H1 (cell line): ENCODE measurements at regions not wholly inside any gene's neighbourhood (a gene's known extent, or its start where the extent isn't known, plus 50 kb on each side); places are given as distances from the start of the nearest gene placed in this dataset.

Experiments used
- CTCF ChIA-PET: fragments of 300-600 bp; sonication (Branson Sonifier 250); formaldehyde crosslinking; loops from one replicate; lab custom pipeline; 2021; ENCODE audit not compliant: partially characterized antibody; lab: Charles Lee
- POLR2A ChIA-PET: fragments of 300-600 bp; sonication (Branson Sonifier 250); formaldehyde crosslinking; loops from one replicate; lab custom pipeline; 2021; ENCODE audit warnings: inconsistent platforms; ENCODE audit not compliant: partially characterized antibody; lab: Charles Lee
- DNase-seq, 2 experiments: peaks; one replicate each; pipeline versions ENCODE4 v3.0.0 to v3.0.0-alpha.2; 2010 to 2022; ENCODE audit warnings: low spot score in 2 of 2, low read depth in 1 of 2, mixed read lengths in 1 of 2
- FAIRE-seq: peaks from 2 replicates; lab custom pipeline; 2011; peaks lifted over from hg19 to GRCh38; lab: Jason Lieb, UNC
- H2AFZ ChIP-seq: 2 replicates; pipeline ENCODE4 v1.8.1; 2012; ENCODE audit warnings: low read length, inconsistent platforms
- H2AK5ac ChIP-seq: 2 replicates; pipeline ENCODE4 v1.6.1; 2013; ENCODE audit warnings: low read depth, low read length
- H2BK120ac ChIP-seq: replicated peaks from 2 replicates; pipeline ENCODE3; 2013; ENCODE audit warnings: low read depth, low read length, inconsistent platforms
- H2BK12ac ChIP-seq: 2 replicates; pipeline ENCODE4 v1.6.1; 2013; ENCODE audit warnings: low read depth, low read length
- H2BK15ac ChIP-seq: 2 replicates; pipeline ENCODE4 v1.6.1; 2013; ENCODE audit warnings: low read length
- H2BK20ac ChIP-seq: 2 replicates; pipeline ENCODE4 v1.6.1; 2013; ENCODE audit warnings: low read length
- H2BK5ac ChIP-seq: 2 replicates; pipeline ENCODE4 v1.6.1; 2013; ENCODE audit warnings: low read depth, low read length
- H3K14ac ChIP-seq: 2 replicates; pipeline ENCODE4 v1.6.1; 2013; ENCODE audit warnings: inconsistent platforms; ENCODE audit not compliant: insufficient read length
- H3K18ac ChIP-seq: 2 replicates; pipeline ENCODE4 v1.6.1; 2013; ENCODE audit warnings: low read length; ENCODE audit errors: extremely low read depth
- H3K23ac ChIP-seq: 2 replicates; pipeline ENCODE4 v1.6.1; 2013; ENCODE audit warnings: inconsistent platforms; ENCODE audit not compliant: insufficient read length
- H3K23me2 ChIP-seq: 2 replicates; pipeline ENCODE4 v1.6.1; 2013; ENCODE audit warnings: low read depth, low read length
- H3K27ac ChIP-seq: 2 replicates; pipeline ENCODE4 v1.6.1; 2011; ENCODE audit warnings: low read depth, low read length, inconsistent platforms
- H3K27me3 ChIP-seq, 4 experiments: replicated peaks in 1 of 4; 1 replicate in 1 of 4; 2 replicates in 3 of 4; pipeline versions ENCODE4 v1.6.1 to v1.8.1; 2011 to 2013; ENCODE audit warnings: low read length in 3 of 4, mild to moderate bottlenecking in 3 of 4, inconsistent platforms in 2 of 4, mixed read lengths in 2 of 4, moderate library complexity in 1 of 4; ENCODE audit not compliant: control insufficient read depth in 3 of 4, insufficient read depth in 3 of 4; ENCODE audit errors: extremely low read depth in 1 of 4
- H3K36me3 ChIP-seq, 4 experiments: 2 replicates each; pipeline versions ENCODE4 v1.6.1 to v1.8.1; 2011 to 2013; ENCODE audit warnings: mild to moderate bottlenecking in 4 of 4, low read length in 3 of 4, moderate library complexity in 2 of 4, control low read depth in 1 of 4, inconsistent platforms in 1 of 4; ENCODE audit not compliant: insufficient read depth in 4 of 4, control insufficient read depth in 2 of 4
- H3K4ac ChIP-seq: replicated peaks from 2 replicates; pipeline ENCODE3; 2013; ENCODE audit warnings: low read length, low read depth, mixed read lengths, inconsistent platforms; ENCODE audit not compliant: insufficient read length
- H3K4me1 ChIP-seq, 4 experiments: replicated peaks in 1 of 4; 1 replicate in 1 of 4; 2 replicates in 3 of 4; pipeline versions ENCODE4 v1.6.1 to v1.8.1; 2011 to 2013; ENCODE audit warnings: low read length in 3 of 4, inconsistent platforms in 2 of 4, mixed read lengths in 1 of 4; ENCODE audit not compliant: insufficient read depth in 4 of 4, control insufficient read depth in 3 of 4
- H3K4me2 ChIP-seq, 2 experiments: 2 replicates each; pipeline versions ENCODE4 v1.6.1 to v1.8.1; 2011 to 2013; ENCODE audit warnings: low read depth in 2 of 2, low read length in 2 of 2, control low read depth in 1 of 2, inconsistent platforms in 1 of 2, mild to moderate bottlenecking in 1 of 2; ENCODE audit not compliant: insufficient read depth in 1 of 2
- H3K4me3 ChIP-seq, 4 experiments: fragments of 200-600, 300-600 bp in 1 of 4; sonication (generic), shearing (Covaris generic), sonication (Bioruptor Twin) in 1 of 4; 2 replicates each; pipeline versions ENCODE4 v1.5.1 to v1.8.1; 2011 to 2016; ENCODE audit warnings: low read length in 4 of 4, low read depth in 3 of 4, control low read depth in 2 of 4, inconsistent platforms in 2 of 4, mild to moderate bottlenecking in 2 of 4, mixed read lengths in 1 of 4, moderate library complexity in 1 of 4; ENCODE audit not compliant: insufficient read depth in 2 of 4; ENCODE audit errors: extremely low read depth in 1 of 4
- H3K56ac ChIP-seq: replicated peaks from 2 replicates; pipeline ENCODE3; 2013; ENCODE audit warnings: low read depth, mild to moderate bottlenecking, mixed read lengths, low read length, inconsistent platforms; ENCODE audit not compliant: insufficient read length
- H3K79me1 ChIP-seq: 2 replicates; pipeline ENCODE4 v1.6.1; 2013; ENCODE audit warnings: low read depth, low read length, control low read depth
- H3K79me2 ChIP-seq, 2 experiments: 2 replicates each; pipeline versions ENCODE4 v1.6.1 to v1.8.1; 2012 to 2013; ENCODE audit warnings: low read length in 2 of 2, mild to moderate bottlenecking in 2 of 2, inconsistent platforms in 1 of 2; ENCODE audit not compliant: insufficient read depth in 2 of 2, control insufficient read depth in 1 of 2
- H3K9ac ChIP-seq, 4 experiments: replicated peaks in 1 of 4; 1 replicate in 1 of 4; 2 replicates in 3 of 4; pipeline versions ENCODE4 v1.6.1 to v1.8.1; 2011 to 2013; ENCODE audit warnings: low read depth in 3 of 4, low read length in 3 of 4, control low read depth in 2 of 4, mild to moderate bottlenecking in 2 of 4, moderate library complexity in 2 of 4, inconsistent platforms in 1 of 4; ENCODE audit errors: extremely low read depth in 1 of 4
- H3K9me3 ChIP-seq, 2 experiments: 2 replicates each; pipeline versions ENCODE4 v1.6.1 to v1.8.1; 2012 to 2013; ENCODE audit warnings: mild to moderate bottlenecking in 2 of 2, moderate library complexity in 2 of 2, control low read depth in 1 of 2, inconsistent platforms in 1 of 2, low read depth in 1 of 2, low read length in 1 of 2, mixed read lengths in 1 of 2; ENCODE audit not compliant: insufficient read depth in 2 of 2
- H4K20me1 ChIP-seq, 2 experiments: replicated peaks in 1 of 2; 2 replicates each; pipeline versions ENCODE3 to v1.8.1; 2011 to 2013; ENCODE audit warnings: inconsistent platforms in 2 of 2, low read length in 2 of 2, mild to moderate bottlenecking in 1 of 2; ENCODE audit not compliant: insufficient read depth in 2 of 2, control insufficient read depth in 1 of 2
- H4K5ac ChIP-seq: 2 replicates; pipeline ENCODE4 v1.6.1; 2013; ENCODE audit warnings: low read length, low read depth, mixed read lengths, inconsistent platforms; ENCODE audit not compliant: insufficient read length
- H4K8ac ChIP-seq: 2 replicates; pipeline ENCODE4 v1.8.0; 2013; ENCODE audit warnings: mild to moderate bottlenecking, moderate library complexity, low read length, inconsistent platforms; ENCODE audit not compliant: insufficient read depth; ENCODE audit errors: extremely low read depth
- H4K91ac ChIP-seq: replicated peaks from 2 replicates; pipeline ENCODE3; 2013; ENCODE audit warnings: low read length, mixed read lengths, inconsistent platforms; ENCODE audit not compliant: insufficient read length
- BRCA1 ChIP-seq: IDR thresholded peaks from 2 replicates; pipeline ENCODE4 v1.6.1; 2012; ENCODE audit warnings: low read depth, low read length, improper control_type of control experiment
- CBX5 ChIP-seq: fragments of 300-800, 300-1000 bp; sonication (generic); IDR thresholded peaks from 2 replicates; pipeline ENCODE4 v1.7.1; 2016; ENCODE audit warnings: antibody characterized with exemption, low read length, low read depth
- CBX8 ChIP-seq: fragments of 300-800, 300-1000 bp; sonication (generic); IDR thresholded peaks from 2 replicates; pipeline ENCODE4 v1.7.1; 2016; ENCODE audit warnings: low read depth, low read length, borderline replicate concordance
- CTBP2 ChIP-seq: IDR thresholded peaks from 2 replicates; pipeline ENCODE4 v1.7.0; 2011; ENCODE audit warnings: borderline replicate concordance, mild to moderate bottlenecking, moderate library complexity, mixed read lengths, low read length; ENCODE audit not compliant: insufficient read depth, insufficient read length
- FOSL1 ChIP-seq: IDR thresholded peaks from 2 replicates; pipeline ENCODE4 v1.6.1; 2011; ENCODE audit warnings: mild to moderate bottlenecking, low read depth, low read length, moderate library complexity; ENCODE audit not compliant: insufficient read depth
- JUND ChIP-seq: IDR thresholded peaks from 2 replicates; pipeline ENCODE4 v1.6.1; 2011; ENCODE audit warnings: mild to moderate bottlenecking, improper control_type of control experiment, low read length
- KDM4A ChIP-seq: IDR thresholded peaks from one replicate; pipeline ENCODE4 v1.7.1; 2012; ENCODE audit warnings: low read depth, mild to moderate bottlenecking, moderate library complexity, low read length, inconsistent platforms; ENCODE audit not compliant: severe bottlenecking
- KDM5A ChIP-seq: fragments of 200-600 bp; IDR thresholded peaks from 2 replicates; pipeline ENCODE4 v1.7.1; 2012; ENCODE audit warnings: mild to moderate bottlenecking, low read length, inconsistent platforms, mixed read lengths
- POLR2A ChIP-seq, 2 experiments: IDR thresholded peaks; 1 replicate in 1 of 2; 2 replicates in 1 of 2; pipeline ENCODE4 v1.6.1; 2011; ENCODE audit warnings: low read depth in 2 of 2, low read length in 2 of 2, mild to moderate bottlenecking in 2 of 2; ENCODE audit errors: control extremely low read depth in 1 of 2
- RAD21 ChIP-seq, 2 experiments: IDR thresholded peaks in 1 of 2; conservative IDR thresholded peaks in 1 of 2; 2 replicates each; pipeline ENCODE4 v1.6.1; 2011; ENCODE audit warnings: low read depth in 2 of 2, low read length in 2 of 2, improper control_type of control experiment in 1 of 2, inconsistent platforms in 1 of 2, mild to moderate bottlenecking in 1 of 2, moderate library complexity in 1 of 2
- RBBP5 ChIP-seq: IDR thresholded peaks from 2 replicates; pipeline ENCODE4 v1.7.1; 2012; ENCODE audit warnings: low read depth, mild to moderate bottlenecking, inconsistent platforms, low read length, moderate library complexity, borderline replicate concordance
- SRF ChIP-seq: IDR thresholded peaks from 2 replicates; pipeline ENCODE4 v1.6.1; 2011; ENCODE audit warnings: mild to moderate bottlenecking, low read depth, low read length, moderate library complexity
- ZNF274 ChIP-seq: IDR thresholded peaks from 2 replicates; pipeline ENCODE4 v1.7.0; 2012; ENCODE audit warnings: low read length, borderline replicate concordance; ENCODE audit errors: extremely low read depth
- WGBS, 2 experiments: shearing (Covaris generic) in 1 of 2; methylation state at CpG; one replicate each; pipeline versions ENCODE4 v1.1.6 to v1.1.7; 2013 to 2015; ENCODE audit warnings: low lambda C conversion rate in 2 of 2, mixed read lengths in 2 of 2, inconsistent platforms in 1 of 2, low coverage in 1 of 2, missing lambda C conversion rate in 1 of 2; ENCODE audit not compliant: insufficient replicate concordance in 2 of 2, insufficient coverage in 1 of 2, insufficient read length in 1 of 2; ENCODE audit errors: extremely low coverage in 1 of 2, missing lambda C conversion rate in 1 of 2; 5-methylcytosine and 5-hydroxymethylcytosine counted together
- TF ChIP-seq, protein P1 (sequence below): IDR thresholded peaks from 2 replicates; pipeline ENCODE4 v1.6.1; 2012; ENCODE audit warnings: low read length, inconsistent platforms

DNA sequence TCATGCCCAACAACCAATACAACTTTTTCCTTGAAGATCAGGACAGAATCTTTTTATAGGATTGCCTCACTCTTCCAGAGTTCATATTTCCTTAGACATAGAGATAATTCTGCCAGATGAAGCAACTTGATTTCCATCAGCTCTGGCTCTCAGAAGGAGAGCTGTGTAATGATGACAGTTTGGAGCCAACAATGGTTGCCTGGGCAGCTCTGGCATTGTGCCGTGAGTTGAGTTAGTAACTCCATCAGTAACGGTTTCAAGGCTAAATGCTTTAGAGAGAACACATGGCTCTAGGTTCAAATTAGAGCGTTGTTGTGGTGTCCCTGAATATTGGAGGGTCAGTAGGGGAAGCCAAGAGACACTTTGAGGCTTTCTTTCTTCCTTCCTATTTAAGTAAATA lies 501.7 kb upstream of the SEL1L start:
- no peaks in the 10 kb centered on the region for H3K4me1 ChIP-seq
- H3K4me3 ChIP-seq: no peak overlapping the region
- H2BK20ac ChIP-seq: no peak overlapping the region
- no peaks in the 10 kb centered on the region for H3K9me3 ChIP-seq
- H3K9ac ChIP-seq: no peak overlapping the region
- H2BK15ac ChIP-seq: no peak overlapping the region
- no peak for DNase-seq
- no peak overlapping the region for H3K14ac ChIP-seq
- H4K8ac ChIP-seq: no peak overlapping the region
- no peak overlapping the region for H3K18ac ChIP-seq
- no peaks in the 10 kb centered on the region for H3K27me3 ChIP-seq
- H3K56ac ChIP-seq: no peak overlapping the region
- FAIRE-seq: no peak
- WGBS, 2 experiments: no CpG with 5 or more reads among the region's 3 CpGs
- H2AFZ ChIP-seq: no peak overlapping the region
- H3K23me2 ChIP-seq: no peaks in the 10 kb centered on the region
- H4K5ac ChIP-seq: no peak overlapping the region
- no peak overlapping the region for H3K4ac ChIP-seq
- no peaks in the 10 kb centered on the region for H4K20me1 ChIP-seq
- no peak overlapping the region for H2AK5ac ChIP-seq
- no peaks in the 10 kb centered on the region for H3K79me1 ChIP-seq
- no peak for TF ChIP-seq FOSL1
- no peak for TF ChIP-seq RAD21 (IDR thresholded peaks at IDR 0.05 in 1 of 2, conservative IDR thresholded peaks at IDR 0.05 in 1 of 2; ENCODE audit: low read depth in 2 of 2, low read length in 2 of 2)
- TF ChIP-seq KDM4A: no peak
- TF ChIP-seq KDM5A: no peak
- TF ChIP-seq CBX8: no peak
- TF ChIP-seq ZNF274: no peak
- TF ChIP-seq SRF: no peak
- TF ChIP-seq CTBP2: no peak
- no peak for TF ChIP-seq JUND
- no peak for TF ChIP-seq POLR2A (IDR thresholded peaks at IDR 0.05; ENCODE audit: control extremely low read depth in 1 of 2, low read depth in 2 of 2, low read length in 2 of 2)
- no peak for TF ChIP-seq BRCA1
- no peak for TF ChIP-seq CBX5
- no peak for TF ChIP-seq RBBP5
- TF ChIP-seq, protein P1, sequence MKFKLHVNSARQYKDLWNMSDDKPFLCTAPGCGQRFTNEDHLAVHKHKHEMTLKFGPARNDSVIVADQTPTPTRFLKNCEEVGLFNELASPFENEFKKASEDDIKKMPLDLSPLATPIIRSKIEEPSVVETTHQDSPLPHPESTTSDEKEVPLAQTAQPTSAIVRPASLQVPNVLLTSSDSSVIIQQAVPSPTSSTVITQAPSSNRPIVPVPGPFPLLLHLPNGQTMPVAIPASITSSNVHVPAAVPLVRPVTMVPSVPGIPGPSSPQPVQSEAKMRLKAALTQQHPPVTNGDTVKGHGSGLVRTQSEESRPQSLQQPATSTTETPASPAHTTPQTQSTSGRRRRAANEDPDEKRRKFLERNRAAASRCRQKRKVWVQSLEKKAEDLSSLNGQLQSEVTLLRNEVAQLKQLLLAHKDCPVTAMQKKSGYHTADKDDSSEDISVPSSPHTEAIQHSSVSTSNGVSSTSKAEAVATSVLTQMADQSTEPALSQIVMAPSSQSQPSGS: no peak
- TF ChIP-seq, all 59 proteins: peak for 0
- H3K36me3 ChIP-seq: no peaks in the 10 kb centered on the region
- no peak overlapping the region for H3K4me2 ChIP-seq
- H4K91ac ChIP-seq: no peak overlapping the region
- H3K23ac ChIP-seq: no peak overlapping the region
- ChIA-PET CTCF (no interaction called here), POLR2A (no interaction called here)
- H3K27ac ChIP-seq: no peak overlapping the region
- H2BK5ac ChIP-seq: no peak overlapping the region
- H3K79me2 ChIP-seq: no peaks in the 10 kb centered on the region
- no peak overlapping the region for H2BK12ac ChIP-seq
- no peak overlapping the region for H2BK120ac ChIP-seq
